Left kidney (tissue), 1 donor: ENCODE measurements at regions not wholly inside any gene's neighbourhood (a gene's known extent, or its start where the extent isn't known, plus 50 kb on each side); places are given as distances from the start of the nearest gene placed in this dataset.

Source experiments
- DNase-seq: peaks from one replicate; pipeline ENCODE4 v3.0.0-alpha.2; 2013

DNA sequence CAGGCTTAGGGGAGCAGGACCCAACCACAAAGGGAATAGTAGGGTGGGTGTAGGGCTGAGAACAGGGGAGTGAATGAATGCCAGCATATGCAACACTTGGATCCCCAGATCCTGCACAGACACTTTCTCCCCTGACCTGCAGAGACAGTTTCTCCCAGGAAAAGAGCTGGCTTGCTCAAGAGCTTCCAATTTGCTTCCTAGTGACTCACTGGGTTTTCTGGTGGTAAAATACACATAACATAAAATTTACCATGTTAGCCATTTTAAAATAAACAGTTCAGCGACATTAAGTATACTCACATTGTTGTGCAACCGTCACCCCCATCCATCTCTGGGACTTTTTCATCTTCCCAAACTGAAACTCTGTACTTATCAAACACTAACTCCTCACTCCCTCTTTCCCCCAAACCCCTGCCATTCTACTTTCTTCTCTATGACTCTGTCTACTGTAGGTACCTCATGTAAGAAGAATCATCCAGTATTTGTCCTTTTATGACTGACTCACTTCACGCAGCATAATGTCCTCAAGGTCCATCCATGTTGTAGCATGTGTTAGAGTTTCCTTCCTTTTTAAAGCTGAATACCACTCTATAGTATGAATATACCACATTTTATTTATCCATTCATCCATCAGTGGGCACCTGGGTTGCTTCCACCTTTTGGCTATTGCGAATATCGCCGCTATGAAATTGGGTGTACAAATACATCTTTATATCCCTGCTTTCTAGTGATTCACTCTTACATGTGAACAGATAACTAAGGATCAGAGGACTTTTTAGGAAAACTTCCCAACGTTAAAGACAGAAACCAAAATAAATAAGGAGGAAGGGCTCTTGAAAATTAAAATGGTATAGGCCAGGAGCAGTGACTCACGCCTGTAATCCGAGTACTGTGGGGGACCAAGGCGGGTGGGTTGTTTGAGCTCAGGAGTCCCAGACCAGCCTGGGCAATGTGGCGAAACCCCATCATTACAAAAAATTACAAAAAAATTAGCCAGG is 95.6 kb upstream of the TJP1 start:
- DNase-seq: no peak

- no peak for DNase-seq
These were observed 92.3 kb upstream of the TJP1 start for GRCh38 chr15:29914511-29914926.

DNA sequence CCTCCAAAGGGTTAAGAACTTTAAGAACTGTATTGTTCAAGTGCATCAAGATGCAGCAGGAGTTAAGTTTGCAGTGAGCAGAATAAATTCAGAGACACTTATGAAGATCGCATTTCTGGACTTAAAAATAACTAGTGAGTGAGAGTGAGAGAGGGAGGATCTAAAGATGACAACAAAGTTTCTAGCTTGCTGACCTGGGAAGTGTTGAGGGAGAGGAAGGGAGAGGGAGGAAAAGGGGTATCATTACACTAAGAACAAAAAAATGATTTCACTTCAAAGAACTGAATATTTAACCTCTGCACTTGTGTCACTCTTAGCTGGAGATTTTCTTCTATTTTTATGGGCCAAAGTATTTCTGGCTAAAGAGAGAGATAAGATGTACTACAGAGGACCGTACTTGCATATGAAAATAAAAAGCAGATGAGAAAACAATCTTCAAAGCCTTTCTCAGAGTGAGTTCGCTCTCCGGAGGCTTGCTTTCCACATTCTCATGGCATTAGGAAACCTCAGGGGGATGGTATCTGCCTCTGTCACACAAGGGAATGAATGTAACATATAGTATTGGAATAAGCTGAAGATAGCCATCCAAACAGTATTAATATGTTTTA is 91.4 kb upstream of the TJP1 start:
- DNase-seq: no peak

- DNase-seq: no peak
These were observed 89.4 kb upstream of the TJP1 start for GRCh38 chr15:29911705-29912104.

DNA sequence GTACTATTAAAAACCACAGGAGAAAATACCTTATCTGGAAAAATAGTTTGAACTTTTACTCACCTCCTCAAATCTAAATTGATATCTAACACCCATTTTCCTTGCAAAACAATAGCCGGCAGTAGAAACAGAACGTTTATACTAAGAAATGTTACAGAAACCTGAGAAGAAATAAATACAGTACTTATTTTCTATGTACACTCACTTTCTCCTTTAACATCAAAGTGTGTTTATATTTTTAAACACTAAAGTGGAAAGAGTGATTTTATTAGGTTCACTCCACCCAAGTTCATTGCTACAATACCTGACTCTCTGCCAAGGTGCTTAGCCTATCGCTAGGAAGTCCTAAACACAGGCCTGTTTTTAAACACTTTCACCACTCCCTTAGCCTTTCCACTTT is 87.8 kb upstream of the TJP1 start:
- no peak for DNase-seq

DNA sequence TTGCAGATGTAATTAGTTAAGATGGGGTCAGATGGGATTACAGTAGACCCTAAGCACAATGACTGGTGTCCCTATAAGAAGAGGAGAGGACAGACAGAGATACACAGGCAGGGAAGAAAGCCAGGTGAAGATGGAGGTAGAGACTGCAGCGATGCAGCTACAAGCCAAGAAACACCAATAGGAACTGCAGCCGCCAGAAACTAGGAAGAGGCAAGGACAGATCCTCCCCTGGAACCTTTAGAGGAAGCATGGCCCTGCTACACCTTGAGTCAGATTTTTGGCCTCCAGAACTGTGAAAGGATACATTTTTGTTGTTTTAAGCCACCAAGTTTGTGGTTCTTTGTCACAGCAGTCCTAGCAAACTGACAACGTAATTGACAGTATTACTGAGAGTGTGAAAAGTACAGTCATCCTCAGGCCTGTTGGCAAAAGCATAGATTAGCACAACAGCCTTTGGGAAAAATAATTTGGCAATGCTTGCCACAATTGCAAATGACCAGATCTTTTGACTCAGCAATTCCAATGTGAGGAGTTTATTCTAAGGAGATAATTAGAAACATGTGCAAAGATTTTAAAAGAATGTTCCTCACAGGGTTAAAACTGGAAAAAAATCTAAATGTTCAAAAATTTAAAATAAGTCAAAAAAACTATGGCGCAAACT is 82.6 kb upstream of the TJP1 start:
- DNase-seq: no peak

- no peak for DNase-seq
These were observed 81.7 kb upstream of the TJP1 start for GRCh38 chr15:29903785-29904464.

GRCh38 chr15:29903028-29903427 is 80.8 kb upstream of the TJP1 start:
- no peak for DNase-seq

GRCh38 chr15:29900237-29901189 is 78.2 kb upstream of the TJP1 start:
- no peak for DNase-seq

GRCh38 chr15:29896062-29896461 is 73.8 kb upstream of the TJP1 start:
- DNase-seq: no peak

- no peak for DNase-seq
These were observed 68.8 kb upstream of the TJP1 start for GRCh38 chr15:29891096-29891457.

- no peak for DNase-seq
These were observed 68.2 kb upstream of the TJP1 start for GRCh38 chr15:29890336-29891095.

DNA sequence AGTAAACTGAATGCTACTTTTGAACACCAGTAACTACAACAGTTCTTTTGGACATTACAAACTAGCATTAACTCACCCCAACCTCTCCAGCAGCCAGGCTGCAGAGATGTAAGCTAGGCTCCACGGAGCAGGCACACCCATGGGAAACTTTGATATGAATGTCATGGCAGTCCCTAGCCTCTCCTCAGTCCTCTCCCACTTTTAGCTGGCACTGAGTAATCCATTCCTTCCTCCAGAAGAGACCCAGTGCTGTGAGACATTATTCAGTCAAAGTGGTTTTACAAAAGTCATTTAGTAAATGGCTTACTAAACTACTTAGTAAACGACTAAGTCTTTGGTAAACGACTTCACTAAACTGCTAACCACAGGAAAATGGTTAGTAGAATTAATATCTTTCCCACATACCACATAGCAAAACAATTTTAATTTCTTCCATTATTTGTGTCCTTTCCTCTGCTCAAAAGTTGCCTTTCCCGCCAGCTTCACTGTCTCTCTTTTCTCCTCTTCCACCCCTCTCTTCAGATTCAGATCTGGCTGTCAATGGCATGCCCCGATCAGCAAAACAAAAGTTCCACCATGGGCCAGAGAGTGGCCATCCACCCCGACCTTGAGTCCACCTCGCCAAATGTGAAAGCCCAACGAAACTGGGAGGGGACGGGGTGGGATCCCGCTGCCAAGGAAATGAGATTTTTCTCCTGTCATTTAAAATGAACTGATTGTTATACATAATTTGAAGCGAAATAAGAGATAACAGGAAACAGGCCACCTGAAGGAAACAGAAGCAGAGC is 67.5 kb upstream of the TJP1 start:
- DNase-seq: no peak

- no peak for DNase-seq
These were observed 66.4 kb upstream of the TJP1 start for GRCh38 chr15:29888646-29889045.

DNA sequence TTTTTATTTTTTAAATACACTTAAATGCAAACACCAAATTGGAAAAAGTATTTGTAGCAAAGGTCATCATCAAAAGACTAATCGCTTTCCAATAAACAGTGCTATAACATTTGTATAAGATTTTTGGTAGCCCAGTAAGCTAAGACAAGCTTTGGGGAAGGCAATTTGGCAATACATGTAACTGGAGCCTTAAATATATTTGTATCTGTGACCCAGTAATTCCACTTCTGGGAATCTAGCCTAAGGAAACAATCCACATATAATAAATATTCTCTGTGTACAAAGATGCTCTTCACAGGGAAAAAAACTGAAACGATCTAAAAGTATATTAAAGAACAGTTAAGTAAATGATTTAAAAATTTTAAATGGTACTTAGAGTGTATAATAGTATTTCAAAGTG is 65.5 kb upstream of the TJP1 start:
- peak; percentile 50 for DNase-seq

GRCh38 chr15:29885183-29885582 is 62.9 kb upstream of the TJP1 start:
- DNase-seq: no peak

DNA sequence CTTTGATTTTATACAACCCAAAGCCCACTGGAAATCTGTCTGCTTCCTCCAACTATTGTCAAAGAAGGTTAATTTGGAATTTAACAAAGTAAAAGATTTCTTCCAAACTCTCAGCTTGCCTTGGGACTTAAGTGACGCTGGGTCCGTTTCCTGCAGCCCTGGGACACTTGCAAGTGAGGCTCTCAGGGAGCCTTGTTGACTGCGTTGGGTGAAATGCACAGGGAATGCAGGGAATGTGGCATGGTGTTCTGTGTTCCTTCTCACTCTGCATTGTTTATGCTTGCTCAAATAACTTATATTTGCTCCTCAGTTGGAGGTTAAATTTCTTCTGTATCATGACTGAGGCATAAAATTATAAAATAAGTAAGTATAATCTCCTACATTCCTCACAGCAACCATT is 60.9 kb upstream of the TJP1 start:
- DNase-seq: no peak

GRCh38 chr15:29880886-29881285 is 58.6 kb upstream of the TJP1 start:
- no peak for DNase-seq

DNA sequence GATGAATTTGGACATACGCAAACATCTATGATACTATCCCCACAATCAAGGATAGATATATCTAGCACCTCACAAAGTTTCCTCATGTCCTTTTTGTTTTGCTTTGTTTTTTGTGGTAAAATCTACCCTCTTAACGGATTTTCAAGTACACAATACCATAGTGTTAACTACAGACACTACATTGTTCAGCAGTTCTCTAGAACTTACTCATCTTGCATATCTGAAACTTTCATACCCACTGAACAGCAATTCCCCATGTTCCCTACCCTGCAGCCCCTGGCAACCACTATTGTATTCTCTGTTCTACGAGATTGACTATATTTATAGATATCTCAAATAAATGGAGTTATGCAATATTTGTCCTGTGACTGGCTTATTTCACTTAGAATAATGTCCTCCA is 58.1 kb upstream of the TJP1 start:
- no peak for DNase-seq

DNA sequence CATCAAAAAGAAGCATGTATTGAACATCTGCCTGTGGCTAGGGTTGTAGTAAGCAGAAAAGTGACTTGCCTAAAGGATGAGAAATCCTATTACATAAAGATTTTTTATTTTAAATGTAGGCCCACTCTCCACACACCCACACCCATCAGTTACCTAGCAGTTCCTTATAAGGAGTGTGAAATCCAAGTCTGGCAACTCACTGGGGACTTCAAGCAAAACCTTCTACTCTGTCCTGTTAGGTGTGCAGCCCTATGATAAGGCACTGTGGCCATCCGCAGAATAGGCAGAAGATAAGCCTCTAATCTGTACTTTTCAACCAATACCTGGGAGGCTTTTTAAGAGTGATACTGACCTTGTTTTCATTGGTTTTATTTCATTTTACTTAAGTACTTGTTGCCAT is 52.7 kb upstream of the TJP1 start:
- DNase-seq: no peak
